ENCODE measurements at regions not wholly inside any gene's neighbourhood (a gene's known extent, or its start where the extent isn't known, plus 50 kb on each side); places are given as distances from the start of the nearest gene placed in this dataset.
A peak's percentile ranks its signal among the peaks of the same experiment; 100 is the strongest.
"Not testable (repeated sequence)": the region's sequence is repeated elsewhere in the genome, so short reads cannot be mapped to it uniquely, and the experiment has no call there.

DNA sequence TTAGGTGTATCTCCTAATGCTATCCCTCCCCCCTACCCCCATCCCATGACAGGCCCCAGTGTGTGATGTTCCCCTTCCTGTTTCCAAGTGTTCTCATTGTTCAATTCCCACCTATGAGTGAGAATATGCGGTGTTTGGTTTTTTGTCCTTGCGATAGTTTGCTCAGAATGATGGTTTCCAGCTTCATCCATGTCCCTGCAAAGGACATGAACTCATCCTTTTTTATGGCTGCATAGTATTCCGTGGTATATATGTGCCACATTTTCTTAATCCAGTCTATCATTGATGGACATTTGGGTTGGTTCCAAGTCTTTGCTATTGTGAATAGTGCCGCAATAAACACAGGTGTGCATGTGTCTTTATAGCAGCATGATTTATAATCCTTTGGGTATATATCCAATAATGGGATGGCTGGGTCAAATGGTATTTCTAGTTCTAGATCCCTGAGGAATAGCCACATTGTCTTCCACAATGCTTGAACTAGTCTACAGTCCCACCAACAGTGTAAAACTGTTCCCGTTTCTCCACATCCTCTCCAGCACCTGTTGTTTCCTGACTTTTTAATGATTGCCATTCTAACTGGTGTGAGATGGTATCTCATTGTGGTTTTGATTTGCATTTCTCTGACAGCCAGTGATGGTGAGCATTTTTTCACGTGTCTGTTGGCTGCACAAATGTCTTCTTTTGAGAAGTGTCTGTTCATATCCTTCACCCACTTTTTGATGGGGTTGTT lies 71.5 kb upstream of the VPREB1 start:
- in situ Hi-C loops (cut with HindIII; ENCODE audit: low pct_unique_long_range_greater_than_20kb, low sequenced_read_pairs) = not testable (repeated sequence)

GRCh38 chr22:22171357-22172218 lies 73.0 kb upstream of the VPREB1 start:
- DNase-seq (ENCODE audit: low read depth, low spot score) = peak; percentile 65
- in situ Hi-C loops (cut with HindIII; ENCODE audit: low pct_unique_long_range_greater_than_20kb, low sequenced_read_pairs) = no loop called here

More for the DNA sequence above, 71.5 kb upstream of the VPREB1 start:
- DNase-seq (ENCODE audit: low read depth, low spot score) = not testable (repeated sequence)

GRCh38 chr22:22169923-22170322 lies 74.7 kb upstream of the VPREB1 start:
- DNase-seq (ENCODE audit: low read depth, low spot score) = no peak
- in situ Hi-C loops (cut with HindIII; ENCODE audit: low pct_unique_long_range_greater_than_20kb, low sequenced_read_pairs) = no loop called here

GRCh38 chr22:22168941-22169867 lies 75.4 kb upstream of the VPREB1 start:
- in situ Hi-C loops (cut with HindIII; ENCODE audit: low pct_unique_long_range_greater_than_20kb, low sequenced_read_pairs) = no loop called here
- DNase-seq (ENCODE audit: low read depth, low spot score) = no peak

- in situ Hi-C loops (cut with HindIII; ENCODE audit: low pct_unique_long_range_greater_than_20kb, low sequenced_read_pairs) = no loop called here
- peak; percentile 49 for DNase-seq (ENCODE audit: low read depth, low spot score)
Measured at GRCh38 chr22:22168190-22168940, 76.2 kb upstream of the VPREB1 start.

DNA sequence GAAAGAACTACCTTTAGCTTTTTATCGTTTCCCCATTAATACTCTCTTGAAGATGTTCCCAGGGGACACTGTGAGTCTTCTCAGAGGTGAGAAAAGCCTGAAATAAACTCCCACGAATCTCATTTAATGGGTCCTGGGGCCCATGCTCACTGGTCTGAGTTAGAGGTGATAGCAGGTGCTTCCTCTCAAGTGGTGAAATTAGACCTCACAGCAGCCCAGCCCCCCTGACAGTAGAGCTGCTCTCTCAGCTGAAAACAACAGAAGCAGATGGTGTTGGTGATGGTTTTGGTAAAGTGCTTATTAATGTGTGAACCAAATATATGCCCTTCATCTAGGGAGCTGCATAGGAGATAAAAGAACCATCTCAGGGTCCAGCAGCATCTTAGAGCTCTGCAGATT lies 76.8 kb upstream of the VPREB1 start:
- no peak for DNase-seq (ENCODE audit: low read depth, low spot score)
- in situ Hi-C loops (cut with HindIII; ENCODE audit: low pct_unique_long_range_greater_than_20kb, low sequenced_read_pairs) = no loop called here

- in situ Hi-C loops (cut with HindIII; ENCODE audit: low pct_unique_long_range_greater_than_20kb, low sequenced_read_pairs) = no loop called here
- DNase-seq (ENCODE audit: low read depth, low spot score) = no peak
Measured at GRCh38 chr22:22166941-22167713, 77.5 kb upstream of the VPREB1 start.

DNA sequence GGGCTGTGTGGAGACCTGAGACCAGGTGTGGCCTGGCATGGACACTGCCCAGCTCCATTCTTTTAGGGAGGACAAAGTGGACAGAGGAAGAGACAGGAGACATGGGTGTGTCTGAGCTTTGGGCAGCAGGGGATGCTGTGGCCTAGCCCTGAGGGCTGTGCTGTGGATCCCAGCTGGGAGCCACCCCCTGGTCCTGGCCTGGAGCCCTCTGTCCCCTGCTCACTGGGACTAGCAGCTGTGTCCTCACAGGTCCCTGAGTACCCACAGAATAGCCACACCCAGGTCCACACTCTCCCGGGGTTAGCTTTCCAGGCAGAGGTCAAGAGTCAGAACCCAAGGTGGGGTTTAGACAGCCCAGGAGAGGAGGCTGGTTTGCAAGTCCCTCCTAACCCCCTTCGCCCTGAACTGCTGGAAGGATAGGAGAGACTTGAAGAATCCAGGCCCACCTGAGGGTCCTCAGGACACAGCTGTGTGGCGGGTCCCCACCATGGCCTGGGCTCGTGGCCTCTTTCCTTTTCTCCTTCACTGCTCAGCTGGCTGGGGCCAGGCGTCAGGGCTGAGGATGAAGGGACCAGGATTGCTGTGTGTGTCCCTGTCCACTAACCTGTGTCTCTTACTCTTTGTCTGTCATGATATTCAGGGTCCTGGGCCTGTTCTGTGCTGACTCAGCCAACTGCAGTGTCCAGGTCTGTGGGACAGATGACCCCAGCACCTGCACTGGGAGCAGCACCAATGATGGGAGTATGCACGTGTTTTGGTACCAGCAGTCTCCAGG lies 78.5 kb upstream of the VPREB1 start:
- in situ Hi-C loops (cut with HindIII; ENCODE audit: low pct_unique_long_range_greater_than_20kb, low sequenced_read_pairs) = no loop called here
- no peak for DNase-seq (ENCODE audit: low read depth, low spot score)

GRCh38 chr22:22164541-22165272 lies 79.9 kb upstream of the VPREB1 start:
- in situ Hi-C loops (cut with HindIII; ENCODE audit: low pct_unique_long_range_greater_than_20kb, low sequenced_read_pairs) = no loop called here
- peak; percentile 13 for DNase-seq (ENCODE audit: low read depth, low spot score)

GRCh38 chr22:22161924-22162851 lies 82.4 kb upstream of the VPREB1 start:
- no peak for DNase-seq (ENCODE audit: low read depth, low spot score)
- in situ Hi-C loops (cut with HindIII; ENCODE audit: low pct_unique_long_range_greater_than_20kb, low sequenced_read_pairs) = no loop called here

DNA sequence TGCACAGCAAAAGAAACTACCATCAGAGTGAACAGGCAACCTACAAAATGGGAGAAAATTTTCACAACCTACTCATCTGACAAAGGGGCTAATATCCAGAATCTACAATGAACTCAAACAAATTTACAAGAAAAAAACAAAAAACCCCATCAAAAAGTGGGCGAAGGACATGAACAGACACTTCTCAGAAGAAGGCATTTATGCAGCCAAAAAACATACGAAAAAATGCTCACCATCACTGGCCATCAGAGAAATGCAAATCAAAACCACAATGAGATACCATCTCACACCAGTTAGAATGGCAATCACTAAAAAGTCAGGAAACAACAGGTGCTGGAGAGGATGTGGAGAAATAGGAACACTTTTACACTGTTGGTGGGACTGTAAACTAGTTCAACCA lies 83.8 kb upstream of the VPREB1 start:
- DNase-seq (ENCODE audit: low read depth, low spot score); in situ Hi-C loops (cut with HindIII; ENCODE audit: low pct_unique_long_range_greater_than_20kb, low sequenced_read_pairs): not testable (repeated sequence)

DNA sequence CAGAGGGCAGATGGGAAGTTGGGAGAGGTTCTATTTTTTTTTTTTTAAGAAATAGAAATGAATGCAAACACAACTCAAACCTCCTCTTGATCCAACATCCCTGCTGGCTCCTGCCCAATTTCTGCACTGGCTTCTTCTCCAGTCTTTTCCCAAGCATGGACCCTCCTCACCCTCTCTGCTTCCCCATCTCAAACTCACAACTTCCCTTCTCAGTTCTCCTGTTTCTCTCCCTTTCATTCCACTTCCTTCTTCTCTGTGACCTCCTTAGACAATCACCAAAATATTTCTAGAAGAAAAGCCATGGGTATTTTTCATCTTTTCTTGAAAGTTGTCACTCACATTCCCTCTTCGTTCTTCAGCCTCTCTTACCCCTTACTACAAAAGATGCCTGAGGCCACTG lies 85.2 kb upstream of the VPREB1 start:
- DNase-seq (ENCODE audit: low read depth, low spot score) = no peak
- in situ Hi-C loops (cut with HindIII; ENCODE audit: low pct_unique_long_range_greater_than_20kb, low sequenced_read_pairs) = no loop called here

- DNase-seq (ENCODE audit: low read depth, low spot score) = no peak
- in situ Hi-C loops (cut with HindIII; ENCODE audit: low pct_unique_long_range_greater_than_20kb, low sequenced_read_pairs) = no loop called here
Measured at GRCh38 chr22:22158965-22159364, 85.6 kb upstream of the VPREB1 start.

GRCh38 chr22:22158207-22158816 lies 86.3 kb upstream of the VPREB1 start:
- in situ Hi-C loops (cut with HindIII; ENCODE audit: low pct_unique_long_range_greater_than_20kb, low sequenced_read_pairs) = no loop called here

More at GRCh38 chr22:22158207-22158816, 86.3 kb upstream of the VPREB1 start:
- no peak for DNase-seq (ENCODE audit: low read depth, low spot score)
